Activated CD4-positive, alpha-beta T cell treated with anti-CD3 and anti-CD28 coated beads, Interleukin-2, amount 50 U/mL, for 4 hours (primary cell): ENCODE measurements at regions not wholly inside any gene's neighbourhood (a gene's known extent, or its start where the extent isn't known, plus 50 kb on each side); places are given as distances from the start of the nearest gene placed in this dataset.

Source experiments
- DNase-seq, 2 experiments: peaks; one replicate each; pipeline ENCODE4 v3.0.0-alpha.2; 2020

DNA sequence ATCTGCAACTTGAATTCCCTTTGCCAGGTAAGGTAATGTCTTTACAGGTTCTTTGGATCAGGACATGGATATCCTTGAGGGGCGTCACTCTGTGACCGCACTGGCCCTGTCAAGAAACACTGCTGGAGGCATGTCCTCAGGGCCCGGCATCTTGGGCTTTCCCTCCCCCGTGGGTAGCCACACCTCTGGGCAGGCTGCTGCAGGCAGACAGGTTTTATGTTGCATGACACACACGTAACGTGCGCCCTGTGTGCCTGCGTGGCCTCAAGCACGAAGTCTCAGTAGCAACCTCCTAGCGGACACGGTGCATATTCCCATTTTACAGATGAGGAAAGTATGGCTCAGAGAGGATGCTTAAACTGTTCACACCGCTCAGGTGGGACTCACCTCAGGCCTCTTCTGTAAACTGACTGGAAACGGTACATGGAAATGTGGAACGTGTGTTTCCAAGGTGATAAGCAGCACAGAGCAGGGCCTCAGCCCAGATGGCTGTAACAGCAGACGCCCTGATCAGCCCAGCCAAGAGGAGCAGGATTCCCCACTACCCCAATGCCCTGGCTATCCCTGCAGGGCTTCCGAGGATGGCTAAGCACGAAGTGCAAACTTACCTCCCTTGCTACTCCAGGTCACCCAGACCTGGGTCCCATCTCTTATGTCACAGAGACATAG lies 553.6 kb downstream of the TCERG1L start:
- no peak for DNase-seq

DNA sequence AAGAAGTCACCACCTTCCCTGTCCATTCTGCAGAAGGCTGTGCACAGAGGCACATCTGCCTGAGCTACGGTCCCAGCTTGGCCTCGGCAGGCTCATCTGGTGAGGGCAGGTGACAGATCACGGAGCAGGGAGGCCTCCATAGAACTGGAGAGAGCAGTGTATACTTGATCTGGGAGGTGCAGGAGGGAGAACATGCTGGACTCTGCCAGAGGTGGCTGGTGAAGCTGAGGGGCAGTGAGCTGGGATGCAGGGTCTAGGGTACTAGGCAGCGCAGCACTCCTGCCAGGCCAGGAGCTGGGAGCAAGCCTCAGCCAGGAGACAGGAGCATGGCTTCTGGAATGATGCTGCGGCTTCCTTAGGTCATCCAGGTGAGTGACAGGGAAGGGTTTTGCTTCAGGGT lies 553.0 kb downstream of the TCERG1L start:
- no peak for DNase-seq

DNA sequence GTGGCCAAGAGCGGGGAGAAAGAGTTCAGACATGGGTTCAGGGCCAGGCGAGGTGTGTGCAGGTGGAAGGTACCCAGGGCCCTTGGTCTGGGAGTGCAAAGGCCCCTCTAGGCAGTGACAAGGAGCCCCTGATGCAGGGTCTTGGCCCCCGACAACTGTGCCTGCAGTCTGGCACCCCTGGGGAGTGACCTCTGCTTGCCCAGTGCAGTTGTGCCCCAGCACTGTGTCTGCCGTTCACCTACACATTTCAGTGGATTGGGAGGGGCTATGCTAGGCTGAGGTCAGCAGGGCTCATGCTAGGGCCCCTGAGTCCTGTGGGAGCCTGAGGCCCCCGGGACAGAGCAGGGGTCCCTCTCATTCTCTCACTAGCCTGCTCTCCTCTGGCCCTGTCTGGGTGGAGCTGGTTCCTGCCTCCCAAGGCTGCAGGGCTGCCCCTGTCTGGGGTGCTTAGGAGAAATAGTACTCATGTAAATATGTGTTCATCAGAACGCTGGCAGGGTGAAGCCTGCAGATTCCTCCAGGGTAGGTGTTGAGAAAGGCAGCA lies 550.4 kb downstream of the TCERG1L start:
- no peak for DNase-seq

DNA sequence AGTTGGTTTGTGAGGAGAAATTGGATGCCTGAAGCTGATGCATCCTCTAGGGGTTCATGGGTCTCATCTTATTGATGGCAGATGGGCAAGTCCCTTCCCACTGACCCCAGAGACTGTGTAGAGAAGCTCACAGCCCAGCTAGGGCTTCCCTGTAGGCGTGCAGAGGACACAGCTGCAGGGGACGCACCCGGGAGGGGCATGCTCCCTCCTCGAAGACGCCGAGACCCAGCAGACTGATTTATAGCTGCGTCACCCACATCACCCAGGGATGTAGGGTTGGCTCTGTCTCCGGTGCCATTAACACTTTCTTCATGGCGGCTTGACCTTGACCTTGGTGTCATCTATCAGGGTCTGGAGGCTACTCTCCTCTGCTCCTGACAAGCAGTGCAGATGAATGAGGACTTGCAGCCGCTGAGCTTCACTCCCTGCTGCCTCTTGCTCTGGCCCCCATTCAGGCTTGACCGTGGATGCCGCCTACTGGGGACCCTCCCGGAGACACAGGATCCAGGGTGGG lies 549.7 kb downstream of the TCERG1L start:
- DNase-seq: no peak

DNA sequence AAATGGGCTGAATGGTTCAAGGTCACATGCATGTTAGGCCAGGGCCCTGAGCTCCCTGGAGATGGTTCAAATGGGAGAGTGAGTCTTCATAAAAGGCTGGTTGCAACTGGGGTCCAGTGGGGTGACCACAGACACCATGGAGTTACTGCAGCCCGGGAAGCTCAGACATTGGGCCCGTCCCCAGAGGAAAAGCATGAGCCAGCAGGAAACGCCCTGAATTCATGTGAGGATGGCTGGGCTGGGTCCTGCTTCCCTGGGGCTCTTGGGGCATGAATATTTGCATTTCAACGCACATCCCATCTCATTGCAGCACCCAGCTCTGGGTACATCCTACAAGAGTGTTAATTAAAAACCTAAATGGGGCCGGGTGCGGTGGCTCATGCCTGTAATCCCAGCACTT lies 549.0 kb downstream of the TCERG1L start:
- DNase-seq: no peak

DNA sequence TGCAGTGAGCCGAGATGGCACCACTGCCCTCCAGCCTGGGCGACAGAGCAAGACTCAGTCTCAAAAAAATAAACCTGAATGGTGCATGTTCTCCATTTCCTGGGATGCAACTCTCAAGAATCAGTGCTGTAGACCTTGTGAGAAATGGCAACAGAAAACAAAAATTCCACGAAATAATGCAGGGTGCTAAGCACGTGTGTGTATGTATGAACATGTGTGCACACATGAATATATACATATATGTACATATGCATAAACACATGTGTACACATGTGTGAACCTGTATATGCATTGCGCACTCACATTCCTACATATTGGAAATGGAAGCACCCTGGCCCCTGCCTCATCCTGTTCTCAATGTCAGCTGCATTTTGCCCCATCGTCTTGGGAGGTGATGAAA lies 548.5 kb downstream of the TCERG1L start:
- no peak for DNase-seq

DNA sequence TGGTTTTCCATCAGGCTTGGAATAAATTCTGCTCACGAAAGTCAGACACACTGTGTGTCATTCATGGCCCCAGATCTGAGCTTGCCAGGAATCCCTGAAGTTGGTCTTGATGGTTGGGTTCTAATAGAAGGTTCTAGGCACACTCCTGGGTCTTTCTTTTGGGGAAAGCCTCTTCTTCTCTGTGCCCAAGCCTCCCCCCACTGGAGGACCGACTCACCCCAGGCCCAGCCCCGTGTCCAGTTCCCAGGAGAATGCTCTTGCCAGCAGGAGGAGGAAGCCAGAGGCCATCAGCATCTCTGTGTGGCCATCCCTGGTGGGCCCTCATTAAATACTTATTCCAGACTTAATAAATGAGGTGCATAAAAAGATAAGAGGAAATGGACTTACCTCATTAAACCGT lies 548.0 kb downstream of the TCERG1L start:
- no peak for DNase-seq

DNA sequence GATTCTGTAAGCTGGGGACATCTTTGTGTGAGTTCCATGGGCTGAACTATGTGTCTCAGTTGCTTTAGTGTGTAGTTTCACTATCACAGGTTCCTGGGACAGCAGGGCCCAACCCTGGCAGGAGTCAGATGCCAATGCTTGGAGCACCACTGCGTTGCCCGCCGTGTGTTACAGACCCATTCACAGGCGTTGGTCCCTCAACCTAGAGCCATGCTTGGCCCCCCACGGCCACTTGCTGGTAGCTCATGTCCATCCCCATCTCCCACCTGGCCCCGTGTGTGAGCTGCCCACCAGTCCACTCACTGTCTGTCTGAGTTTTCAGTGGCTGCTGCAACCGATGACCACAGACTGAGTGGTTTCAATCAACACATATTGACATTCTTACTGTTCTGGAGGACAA lies 546.9 kb downstream of the TCERG1L start:
- DNase-seq: no peak

DNA sequence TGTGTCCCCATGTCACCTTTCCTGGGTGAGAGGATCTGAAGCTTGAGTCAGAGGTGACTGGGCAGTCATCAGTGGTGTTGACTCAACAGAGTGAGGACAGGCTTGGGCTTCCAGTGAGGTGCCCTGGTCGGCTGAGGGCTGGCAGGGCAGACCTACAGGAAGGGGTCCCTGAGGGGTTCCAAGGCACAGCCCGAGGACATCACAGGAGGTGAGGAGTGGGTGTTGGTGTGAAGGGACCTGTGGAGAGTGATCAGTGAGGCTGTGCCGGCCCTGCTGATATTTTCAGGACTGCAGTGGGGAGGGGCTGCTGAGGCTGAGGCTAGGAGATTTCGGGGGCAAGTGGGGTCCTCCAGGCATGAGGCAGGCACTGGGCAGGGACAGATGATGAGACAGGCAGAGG lies 545.5 kb downstream of the TCERG1L start:
- DNase-seq: no peak

DNA sequence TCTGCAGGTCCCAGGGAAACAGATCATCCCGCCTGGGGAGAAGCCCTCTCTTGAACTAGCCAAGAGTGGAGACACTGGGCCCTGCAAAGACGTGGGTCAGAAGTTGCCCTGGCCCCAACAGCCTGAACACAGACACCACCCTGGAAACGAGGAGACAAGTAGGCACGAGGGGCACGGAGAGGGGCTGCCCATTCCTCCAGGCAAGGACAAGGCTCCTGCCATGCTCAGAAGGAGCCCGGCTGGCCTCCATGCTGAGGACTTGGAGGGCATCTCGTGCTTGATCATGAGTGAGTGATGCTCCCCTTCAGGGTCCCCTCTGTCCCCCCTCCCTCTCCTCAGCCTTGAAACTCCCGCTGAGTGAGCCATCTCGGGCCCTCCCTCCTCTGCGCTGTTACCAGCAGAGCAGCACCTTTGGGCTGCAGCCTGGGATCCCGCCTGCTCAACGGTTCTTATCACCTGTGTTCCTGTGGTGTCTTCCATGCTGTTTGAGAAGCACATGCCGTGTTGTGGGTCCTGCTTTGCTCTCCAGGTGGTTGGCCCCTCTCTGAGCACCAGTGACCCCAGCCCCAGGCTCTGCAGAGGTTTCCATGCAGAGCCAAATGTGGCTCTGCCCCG lies 544.3 kb downstream of the TCERG1L start:
- DNase-seq: no peak

DNA sequence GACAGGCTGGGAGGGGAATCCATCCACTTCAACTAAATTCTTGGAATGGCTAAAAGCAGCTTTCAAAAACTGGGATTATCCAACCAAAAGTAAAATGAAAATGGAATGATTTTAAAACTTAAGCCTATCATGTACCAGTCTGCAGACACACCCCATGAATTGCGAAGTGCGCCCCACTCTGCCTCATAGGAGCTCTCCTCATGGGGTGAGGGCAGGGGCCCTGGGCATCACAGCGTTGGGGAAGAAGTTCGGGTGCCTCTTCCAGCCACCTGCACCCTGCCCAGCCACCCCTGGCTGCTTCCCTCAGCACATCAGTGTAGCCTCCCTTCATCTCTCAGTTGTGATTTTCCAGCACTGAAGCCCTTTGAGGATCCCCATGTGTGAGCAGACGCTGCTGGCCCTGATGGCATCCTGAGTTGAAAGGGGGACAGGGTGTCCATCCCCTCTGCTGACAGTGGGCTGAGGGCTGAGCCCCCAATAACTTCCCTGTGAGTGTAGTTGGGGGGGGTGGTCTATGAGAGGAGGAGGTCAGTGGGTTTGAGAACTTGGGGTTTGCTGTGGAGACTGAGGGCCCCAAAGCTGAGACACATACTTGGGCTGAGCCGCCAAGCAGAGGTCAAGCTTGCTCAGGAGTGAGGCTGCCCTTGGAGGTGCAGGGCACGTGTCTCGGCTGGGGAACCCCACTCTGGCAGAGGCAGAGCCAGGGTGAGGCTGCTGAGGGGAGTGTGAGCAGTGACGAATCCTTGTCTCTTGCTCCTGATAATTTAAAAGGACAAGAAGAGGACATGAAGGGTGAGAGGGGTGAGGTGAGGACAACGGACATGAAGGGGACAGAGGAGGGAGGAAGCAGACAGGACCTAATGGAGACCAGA lies 542.1 kb downstream of the TCERG1L start:
- DNase-seq: no peak

DNA sequence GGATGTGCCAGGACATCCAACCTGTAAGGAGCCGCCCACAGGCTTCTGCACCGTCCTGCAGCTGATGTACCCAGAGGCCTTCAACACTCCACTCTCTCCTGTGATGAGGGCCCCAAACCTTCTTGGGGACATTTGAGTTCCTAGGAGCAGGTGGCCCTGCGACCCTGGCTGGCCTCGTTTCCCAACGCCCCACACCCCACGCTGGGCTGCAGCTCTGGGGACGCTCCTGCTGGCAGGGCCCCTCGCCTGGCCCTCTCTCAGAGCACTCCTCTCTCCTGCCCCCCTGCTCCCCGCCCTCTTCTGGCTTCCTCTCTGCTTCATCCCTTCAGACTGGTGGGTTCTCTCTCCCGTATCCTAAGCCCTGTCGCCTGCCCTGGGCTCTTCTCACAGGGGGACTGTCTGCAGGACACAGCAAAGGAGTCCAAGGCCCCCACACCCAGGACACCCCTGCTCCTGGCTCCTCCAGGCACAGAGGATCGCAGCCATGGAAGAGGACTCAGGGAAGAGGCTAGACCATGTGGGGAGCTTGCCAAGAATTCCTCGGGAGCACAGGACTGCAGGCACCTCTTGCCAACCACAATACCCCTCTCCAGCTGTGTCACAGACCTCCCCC lies 541.4 kb downstream of the TCERG1L start:
- DNase-seq: no peak

DNA sequence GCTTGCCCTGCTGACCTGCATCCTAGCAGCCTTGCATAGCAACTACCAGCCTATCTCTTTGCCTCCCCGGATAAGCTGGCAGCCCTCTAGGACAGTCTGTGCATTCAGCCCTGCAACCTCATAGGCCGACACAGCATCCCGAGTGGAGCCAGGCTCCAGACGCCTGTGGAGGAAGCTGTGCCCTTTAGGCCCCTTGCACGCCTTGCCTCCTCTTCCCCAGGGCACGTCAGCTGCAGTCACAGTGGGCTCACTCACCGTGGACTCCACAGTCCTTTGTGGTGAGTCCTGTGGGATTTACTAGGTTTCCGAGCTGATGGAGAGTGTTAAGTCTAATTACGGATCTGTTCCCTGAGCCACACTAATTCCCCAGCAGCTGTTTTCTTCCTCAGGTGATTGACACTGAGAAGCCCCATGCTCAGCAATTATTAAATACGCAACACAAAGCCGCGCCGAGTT lies 540.0 kb downstream of the TCERG1L start:
- no peak for DNase-seq

DNA sequence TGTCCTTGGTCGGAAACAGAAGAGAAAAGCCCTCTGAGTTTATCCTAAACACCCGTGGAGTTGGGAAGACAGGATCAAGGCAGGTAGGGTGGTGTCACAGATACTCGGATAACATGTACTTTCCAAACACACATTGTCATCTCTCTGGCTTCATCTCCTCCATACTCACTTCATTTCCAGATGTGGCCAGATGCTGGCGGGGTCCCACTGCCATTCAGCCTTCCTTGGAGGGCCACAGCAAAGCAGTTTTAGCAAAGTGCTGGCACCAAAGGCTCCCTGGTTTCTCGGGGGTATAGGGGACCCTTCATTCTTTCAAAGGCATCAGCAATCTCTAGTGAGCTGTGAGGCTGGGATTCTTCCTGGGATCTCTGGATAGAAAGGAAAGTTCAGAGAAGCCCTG lies 539.5 kb downstream of the TCERG1L start:
- no peak for DNase-seq

DNA sequence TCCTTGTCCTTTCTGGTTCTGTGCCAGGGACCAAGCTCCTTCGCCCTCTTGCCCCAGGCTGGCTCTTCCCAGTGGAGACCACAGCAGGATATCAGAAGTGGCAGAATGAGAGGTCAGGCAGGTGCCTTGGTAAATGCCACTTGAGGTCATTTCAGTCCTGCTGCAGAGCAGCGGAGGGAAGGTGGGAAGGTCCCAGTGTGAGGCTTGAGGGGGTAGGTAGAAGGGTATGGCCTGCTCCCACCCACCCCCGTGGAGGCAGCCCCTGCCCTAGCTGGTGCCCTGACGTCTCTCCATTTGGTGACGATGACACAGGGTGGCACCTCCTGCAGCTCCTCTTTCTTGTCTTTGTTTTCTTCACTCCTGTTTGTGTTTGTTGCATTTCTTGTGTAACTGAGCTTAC lies 538.8 kb downstream of the TCERG1L start:
- DNase-seq: no peak

DNA sequence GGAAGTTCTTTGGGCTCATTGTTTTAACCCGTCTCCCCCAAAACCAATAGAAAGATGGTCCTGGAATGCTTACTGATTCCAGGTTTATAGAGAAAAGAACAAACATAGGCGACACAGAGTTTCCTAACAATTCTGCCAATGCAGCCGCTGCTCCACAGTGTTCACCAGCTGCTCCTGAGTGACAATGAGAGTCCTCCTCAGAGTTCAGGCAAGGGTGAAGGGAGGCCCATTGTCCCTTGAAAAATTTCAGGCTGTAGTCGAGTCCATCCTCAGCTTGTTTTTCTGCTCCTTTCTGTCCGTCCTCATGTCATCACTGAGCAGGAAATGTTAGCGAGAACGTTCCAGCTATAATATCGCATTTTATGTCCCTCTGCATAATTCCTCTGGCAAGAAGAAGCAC lies 537.6 kb downstream of the TCERG1L start:
- no peak for DNase-seq

DNA sequence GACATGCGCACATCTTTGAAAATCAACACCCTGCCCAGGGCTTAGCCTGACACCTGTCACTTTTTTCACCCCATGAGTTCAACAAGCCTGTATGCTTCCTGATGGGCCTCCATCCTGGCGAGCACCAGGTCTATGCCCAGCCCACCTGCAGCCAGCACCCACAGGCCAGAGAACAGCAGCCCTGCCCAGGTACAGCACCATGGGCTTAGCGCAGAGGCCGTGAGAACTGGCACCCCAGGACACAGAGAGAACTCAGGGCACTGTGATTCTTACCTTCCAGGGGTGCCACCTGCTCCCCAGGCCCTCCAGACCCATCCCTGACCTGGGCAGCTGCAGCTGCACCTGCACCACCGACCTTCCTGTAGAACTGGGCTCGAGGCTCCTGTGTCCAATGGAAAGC lies 536.6 kb downstream of the TCERG1L start:
- no peak for DNase-seq

DNA sequence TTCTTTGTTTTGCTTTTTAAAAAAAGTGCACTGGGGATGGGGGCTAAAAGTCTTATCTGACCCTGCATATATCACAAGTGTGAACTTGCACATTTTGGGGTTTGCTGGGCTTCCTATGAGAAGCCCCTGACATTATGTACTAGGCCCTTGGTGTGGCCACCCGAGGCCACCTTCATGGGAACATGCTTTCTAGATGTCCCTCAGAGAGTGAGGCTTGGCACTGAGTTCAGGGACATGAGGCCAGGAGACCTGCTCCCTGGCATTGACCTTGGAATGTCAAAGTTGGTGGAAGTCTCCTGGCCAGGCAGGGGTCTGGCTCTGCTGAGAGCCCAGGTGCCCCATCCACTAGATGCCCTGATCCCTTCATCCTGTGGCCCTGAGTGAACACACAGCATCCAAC lies 536.2 kb downstream of the TCERG1L start:
- DNase-seq: no peak

DNA sequence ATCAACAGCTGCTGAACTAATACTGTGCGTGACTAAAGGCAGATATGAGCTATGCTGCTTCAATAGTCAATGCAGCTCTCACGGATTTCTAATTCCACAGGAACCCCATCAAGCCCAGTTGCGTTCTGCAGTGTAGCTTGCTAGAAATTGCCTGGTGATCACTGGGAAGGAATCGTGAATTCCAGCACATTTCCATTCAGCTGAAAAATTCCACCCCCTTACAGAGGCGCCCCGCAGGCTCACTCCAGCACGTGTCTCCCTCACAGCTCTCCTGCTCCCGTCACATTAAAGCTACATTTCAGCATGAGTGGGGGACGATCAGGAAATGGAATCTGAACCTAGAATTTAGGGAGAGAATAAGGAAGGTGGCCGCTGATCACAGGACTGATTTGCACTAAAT lies 534.8 kb downstream of the TCERG1L start:
- no peak for DNase-seq

DNA sequence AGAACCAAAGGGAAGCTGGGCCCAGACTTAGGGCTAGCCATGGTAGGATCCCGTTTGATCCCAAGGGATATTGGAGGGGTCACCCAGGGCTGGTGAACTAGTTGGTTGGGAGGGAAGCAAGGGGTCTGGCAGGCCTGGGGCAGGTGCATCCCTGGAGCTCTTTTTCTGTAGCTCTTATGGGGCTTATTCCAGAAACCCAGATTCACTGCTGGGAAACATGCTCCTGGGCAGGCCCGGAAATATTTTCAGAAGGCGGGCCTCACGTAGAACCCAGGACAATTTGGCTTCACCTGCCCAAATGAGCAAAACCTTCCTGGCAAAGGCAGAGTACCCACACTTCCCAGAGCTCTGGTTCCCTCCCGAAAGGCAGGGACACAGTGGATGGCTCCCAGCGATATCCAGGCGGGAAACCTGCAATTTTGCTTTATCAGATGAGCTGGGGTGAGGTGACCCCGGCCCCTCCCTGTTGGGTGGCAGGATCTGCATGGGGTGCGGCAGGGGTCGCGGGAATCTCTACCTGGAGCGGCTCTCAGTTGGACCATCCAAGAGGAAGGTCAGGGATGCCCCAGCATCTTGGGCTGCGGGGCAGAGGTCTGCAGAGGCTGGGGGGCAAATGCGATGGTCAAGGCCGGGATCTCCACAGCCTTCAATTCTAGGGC lies 533.9 kb downstream of the TCERG1L start:
- DNase-seq: no peak

DNA sequence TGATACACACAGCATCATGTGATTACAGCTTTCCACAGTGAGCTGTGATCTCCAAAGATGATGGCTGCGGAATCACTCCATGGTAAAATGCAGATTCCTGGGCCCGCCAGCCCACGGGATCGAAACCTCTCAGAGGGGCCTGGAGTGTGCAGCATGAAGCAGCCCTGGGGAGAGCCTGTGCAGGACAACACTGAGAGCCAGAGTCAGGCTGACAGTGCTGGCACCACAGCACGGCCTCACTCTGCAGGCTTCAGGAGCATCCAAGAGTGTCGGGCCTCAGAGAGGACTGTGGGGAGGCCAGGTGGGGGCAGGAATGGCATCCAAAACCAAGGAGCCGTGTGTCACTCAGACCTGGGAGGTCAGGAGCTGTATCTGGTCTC lies 533.4 kb downstream of the TCERG1L start:
- no peak for DNase-seq

DNA sequence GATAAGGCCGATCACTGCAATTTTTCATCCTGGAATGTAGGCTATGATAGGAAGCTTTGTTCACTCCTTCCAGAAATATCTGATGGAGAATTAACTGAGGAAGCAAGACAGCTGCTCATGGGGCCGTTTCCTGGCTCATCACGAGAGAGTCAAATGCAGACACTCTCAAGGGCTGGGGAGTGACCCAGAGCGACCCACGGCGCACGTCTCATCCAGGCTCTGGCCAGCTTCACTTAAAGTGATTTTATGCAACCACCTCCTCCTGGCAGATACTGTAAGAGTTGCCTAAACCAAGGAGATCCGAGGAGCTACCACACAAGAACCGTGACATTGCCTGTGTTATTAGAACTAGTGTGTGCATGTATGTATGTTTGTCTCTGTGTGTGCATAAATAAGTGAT lies 530.8 kb downstream of the TCERG1L start:
- no peak for DNase-seq

DNA sequence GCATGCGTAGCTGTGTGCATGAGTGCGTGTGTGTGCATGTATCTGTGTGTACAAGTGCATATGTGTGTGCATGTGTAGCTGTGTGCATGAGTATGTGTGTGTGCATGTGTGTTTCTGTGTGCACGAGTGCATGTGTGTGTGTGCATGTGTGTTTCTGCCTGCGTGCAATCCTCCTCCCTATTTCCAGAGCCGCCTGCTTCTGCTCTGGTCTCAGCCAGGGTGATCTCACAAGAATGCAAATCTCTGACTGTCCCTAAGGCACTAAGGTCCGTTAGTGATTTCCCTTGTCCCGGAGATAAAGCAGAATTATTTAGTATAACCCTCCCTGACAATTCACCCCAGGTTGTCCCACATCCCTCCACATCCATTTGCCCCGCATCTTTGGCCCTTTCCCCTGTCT lies 530.3 kb downstream of the TCERG1L start:
- no peak for DNase-seq
